Smooth muscle cell (in vitro differentiated cells): ENCODE measurements at regions not wholly inside any gene's neighbourhood (a gene's known extent, or its start where the extent isn't known, plus 50 kb on each side); places are given as distances from the start of the nearest gene placed in this dataset.

Experiments
- DNase-seq: peaks from one replicate; lab custom pipeline; 2025; ENCODE audit not compliant: unreplicated experiment; lab: John Stamatoyannopoulos, UW
- H2AFZ ChIP-seq: fragments of 200-600 bp; sonication (generic); 2 replicates; pipeline ENCODE4 v1.6.0; 2016; ENCODE audit warnings: antibody characterized with exemption, low read depth, mild to moderate bottlenecking
- H3F3A ChIP-seq: fragments of 200-600 bp; sonication (generic); 2 replicates; pipeline ENCODE4 v1.6.0; 2017; ENCODE audit warnings: antibody characterized with exemption, low read depth
- H3K27ac ChIP-seq: fragments of 200-600 bp; sonication (generic); 2 replicates; pipeline ENCODE4 v1.5.1; 2016; ENCODE audit warnings: low read depth, mild to moderate bottlenecking
- H3K27me3 ChIP-seq: fragments of 200-600 bp; sonication (generic); 2 replicates; pipeline ENCODE4 v1.6.1; 2016; ENCODE audit warnings: low read depth, mild to moderate bottlenecking
- H3K36me3 ChIP-seq: fragments of 200-600 bp; sonication (generic); 2 replicates; pipeline ENCODE4 v1.5.1; 2016; ENCODE audit warnings: low read depth
- H3K4me1 ChIP-seq: fragments of 200-600 bp; sonication (generic); 2 replicates; pipeline ENCODE4 v1.5.1; 2016; ENCODE audit warnings: low read depth
- H3K4me2 ChIP-seq: fragments of 200-600 bp; sonication (generic); 2 replicates; pipeline ENCODE4 v1.6.0; 2016; ENCODE audit warnings: mild to moderate bottlenecking
- H3K4me3 ChIP-seq: fragments of 200-600 bp; sonication (generic); 2 replicates; pipeline ENCODE4 v1.5.1; 2016; ENCODE audit warnings: mild to moderate bottlenecking
- H3K79me2 ChIP-seq: fragments of 200-600 bp; sonication (generic); 2 replicates; pipeline ENCODE4 v1.6.0; 2016; ENCODE audit warnings: low read depth, mild to moderate bottlenecking
- H3K9ac ChIP-seq: fragments of 200-600 bp; sonication (generic); 2 replicates; pipeline ENCODE4 v1.6.0; 2016; ENCODE audit warnings: low read depth
- H3K9me3 ChIP-seq: fragments of 200-600 bp; sonication (generic); replicated peaks from 2 replicates; pipeline ENCODE4 v1.5.1; 2016; ENCODE audit warnings: low read depth
- H4K20me1 ChIP-seq: fragments of 200-600 bp; sonication (generic); 2 replicates; pipeline ENCODE4 v1.6.0; 2016; ENCODE audit warnings: low read depth
- WGBS: methylation state at CpG from one replicate; pipeline ENCODE4 v1.1.7; 2016; ENCODE audit warnings: low lambda C conversion rate; 5-methylcytosine and 5-hydroxymethylcytosine counted together
- TF ChIP-seq, protein P1 (sequence below): fragments of 200-600 bp; sonication (generic); IDR thresholded peaks from 2 replicates; pipeline ENCODE4 v1.5.1; 2017; ENCODE audit warnings: borderline replicate concordance, mild to moderate bottlenecking, antibody characterized with exemption; ENCODE audit not compliant: insufficient read depth, poor library complexity, severe bottlenecking

DNA sequence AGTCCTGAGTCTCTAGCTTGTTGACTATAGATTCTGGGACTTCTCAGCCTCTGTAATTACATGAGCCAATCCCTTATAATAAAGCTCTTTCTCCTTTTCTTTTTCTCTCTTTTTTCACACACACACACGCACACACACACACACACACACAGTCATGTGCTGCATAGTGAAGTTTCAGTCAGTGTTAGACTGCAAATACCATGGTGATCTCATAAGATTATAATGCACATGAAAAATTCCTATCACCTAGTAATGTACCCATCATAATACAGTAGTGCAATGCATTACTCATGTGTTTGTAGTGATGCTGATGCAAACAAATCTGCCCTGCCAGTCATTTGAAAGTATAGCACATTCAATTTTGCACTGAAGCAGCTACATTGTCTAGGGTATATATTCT, 558.2 kb downstream of the SUCLG1 start:
- H3K4me1 ChIP-seq, result no peaks in the 10 kb centered on the region
- no peaks in the 10 kb centered on the region for H3K27me3 ChIP-seq
- H2AFZ ChIP-seq, result no peak overlapping the region
- H3K4me3 ChIP-seq, result no peak overlapping the region
- H3K9ac ChIP-seq, result no peak overlapping the region
- no peaks in the 10 kb centered on the region for H3K9me3 ChIP-seq
- WGBS, result 65% methylated on average over 1 of the region's 1 CpG
- no peak for DNase-seq
- H3K4me2 ChIP-seq, result no peak overlapping the region
- TF ChIP-seq, protein P1, sequence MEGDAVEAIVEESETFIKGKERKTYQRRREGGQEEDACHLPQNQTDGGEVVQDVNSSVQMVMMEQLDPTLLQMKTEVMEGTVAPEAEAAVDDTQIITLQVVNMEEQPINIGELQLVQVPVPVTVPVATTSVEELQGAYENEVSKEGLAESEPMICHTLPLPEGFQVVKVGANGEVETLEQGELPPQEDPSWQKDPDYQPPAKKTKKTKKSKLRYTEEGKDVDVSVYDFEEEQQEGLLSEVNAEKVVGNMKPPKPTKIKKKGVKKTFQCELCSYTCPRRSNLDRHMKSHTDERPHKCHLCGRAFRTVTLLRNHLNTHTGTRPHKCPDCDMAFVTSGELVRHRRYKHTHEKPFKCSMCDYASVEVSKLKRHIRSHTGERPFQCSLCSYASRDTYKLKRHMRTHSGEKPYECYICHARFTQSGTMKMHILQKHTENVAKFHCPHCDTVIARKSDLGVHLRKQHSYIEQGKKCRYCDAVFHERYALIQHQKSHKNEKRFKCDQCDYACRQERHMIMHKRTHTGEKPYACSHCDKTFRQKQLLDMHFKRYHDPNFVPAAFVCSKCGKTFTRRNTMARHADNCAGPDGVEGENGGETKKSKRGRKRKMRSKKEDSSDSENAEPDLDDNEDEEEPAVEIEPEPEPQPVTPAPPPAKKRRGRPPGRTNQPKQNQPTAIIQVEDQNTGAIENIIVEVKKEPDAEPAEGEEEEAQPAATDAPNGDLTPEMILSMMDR, result no peak
- H3K27ac ChIP-seq, result no peak overlapping the region
- no peaks in the 10 kb centered on the region for H3K36me3 ChIP-seq
- H3F3A ChIP-seq, result no peaks in the 10 kb centered on the region
- no peaks in the 10 kb centered on the region for H3K79me2 ChIP-seq
- no peaks in the 10 kb centered on the region for H4K20me1 ChIP-seq

DNA sequence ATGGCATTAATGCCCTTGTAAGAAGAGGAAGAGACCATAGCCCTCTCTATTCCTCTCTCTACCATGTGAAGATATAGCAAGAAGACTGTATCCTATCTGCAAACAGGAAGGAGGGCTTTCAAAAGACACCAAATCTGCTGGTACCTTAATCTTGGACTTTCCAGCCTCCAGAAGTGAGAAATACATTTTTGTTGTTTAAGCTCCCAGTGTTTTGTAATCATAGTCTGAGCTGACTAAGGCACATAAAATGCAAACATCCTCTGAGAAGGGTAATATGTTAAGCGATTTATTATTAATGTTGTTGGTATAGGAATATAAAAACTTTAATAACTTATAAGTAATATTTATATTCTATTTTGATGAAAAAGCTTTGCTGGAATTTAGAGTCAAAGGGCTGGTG, 559.8 kb downstream of the SUCLG1 start:
- WGBS, result 80% methylated on average over 1 of the region's 1 CpG
- Histone ChIP-seq H3K4me1 (no peaks in the 10 kb centered on the region), H3K9ac (no peak overlapping the region), H3K4me2 (no peak overlapping the region), H3K79me2 (no peaks in the 10 kb centered on the region), H3F3A (no peaks in the 10 kb centered on the region), H3K9me3 (no peaks in the 10 kb centered on the region), H3K36me3 (no peaks in the 10 kb centered on the region), H3K27ac (no peak overlapping the region), H3K27me3 (no peaks in the 10 kb centered on the region), H4K20me1 (no peaks in the 10 kb centered on the region), H2AFZ (no peak overlapping the region), H3K4me3 (no peak overlapping the region)
- no peak for DNase-seq
- TF ChIP-seq, protein P1, result no peak

DNA sequence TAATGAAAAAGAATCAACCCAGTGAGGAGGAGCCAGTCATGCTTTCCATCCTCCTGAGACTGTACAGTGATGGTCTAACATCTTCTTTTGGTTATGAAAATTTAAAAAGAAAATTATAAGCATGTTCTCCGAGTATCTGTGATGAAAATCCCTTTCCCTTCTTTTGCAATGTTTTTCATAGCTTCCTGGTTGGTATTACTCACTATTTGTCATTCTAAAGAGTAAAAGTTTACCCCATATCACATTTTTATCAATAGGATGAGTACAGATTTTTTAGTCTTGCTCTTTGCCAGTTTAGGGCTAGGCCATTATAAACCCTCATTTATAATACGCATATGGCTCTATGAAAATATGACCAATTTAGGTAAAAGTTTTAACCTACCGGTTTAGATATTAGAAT, 564.1 kb downstream of the SUCLG1 start:
- no peak overlapping the region for H3K4me3 ChIP-seq
- WGBS, result 91% methylated on average over 3 of the region's 3 CpGs
- DNase-seq, result no peak
- H2AFZ ChIP-seq, result no peak overlapping the region
- H3K9ac ChIP-seq, result no peak overlapping the region
- no peaks in the 10 kb centered on the region for H3K4me1 ChIP-seq
- H3K4me2 ChIP-seq, result no peak overlapping the region
- no peaks in the 10 kb centered on the region for H3F3A ChIP-seq
- H3K27me3 ChIP-seq, result no peaks in the 10 kb centered on the region
- H4K20me1 ChIP-seq, result no peaks in the 10 kb centered on the region
- no peaks in the 10 kb centered on the region for H3K79me2 ChIP-seq
- no peaks in the 10 kb centered on the region for H3K9me3 ChIP-seq
- no peak overlapping the region for H3K27ac ChIP-seq
- no peaks in the 10 kb centered on the region for H3K36me3 ChIP-seq
- TF ChIP-seq, protein P1, result no peak

DNA sequence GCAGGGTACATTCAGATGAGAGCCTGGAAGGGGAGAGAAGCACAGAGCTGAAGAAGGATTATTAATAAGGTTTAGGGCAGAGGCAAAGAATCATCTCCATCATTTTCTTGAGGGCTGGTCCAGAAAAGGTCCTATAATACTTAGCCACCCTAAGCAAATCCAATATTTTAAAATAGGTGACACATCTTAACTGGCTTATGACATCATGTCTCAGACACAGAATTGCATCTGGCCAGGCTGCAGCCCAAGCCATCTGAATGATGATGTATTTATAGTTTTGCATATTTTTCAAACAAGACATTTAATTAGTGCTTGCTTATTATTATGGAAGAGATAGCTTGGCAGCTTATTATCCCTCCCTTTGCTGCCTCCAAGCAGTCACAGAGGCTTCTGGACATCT, 571.3 kb downstream of the SUCLG1 start:
- Histone ChIP-seq H3K36me3 (no peaks in the 10 kb centered on the region), H3K4me3 (no peak overlapping the region), H3K79me2 (no peaks in the 10 kb centered on the region), H3K9me3 (no peaks in the 10 kb centered on the region), H2AFZ (no peak overlapping the region), H3K27me3 (no peaks in the 10 kb centered on the region), H3K27ac (no peak overlapping the region), H3K4me1 (no peaks in the 10 kb centered on the region), H4K20me1 (no peaks in the 10 kb centered on the region), H3F3A (no peaks in the 10 kb centered on the region), H3K9ac (no peak overlapping the region), H3K4me2 (no peak overlapping the region)
- DNase-seq, result no peak
- TF ChIP-seq, protein P1, result no peak
